HCT116 (cell line): ENCODE measurements at regions not wholly inside any gene's neighbourhood (a gene's known extent, or its start where the extent isn't known, plus 50 kb on each side); places are given as distances from the start of the nearest gene placed in this dataset.

ENCODE experiments used
- ATAC-seq: fragments of 200-7000 bp; cut with Tn5 transposase; 2 replicates; pipeline ENCODE4 v1.9.1; 2020; ENCODE audit warnings: mild to moderate bottlenecking, moderate library complexity
- BruUV-seq: library from RNA; stranded (reverse); fragments of 400-500 nt; replicated peaks from 2 replicates; lab custom pipeline; 2021; lab: Mats Ljungman, UMichigan
- CTCF ChIA-PET: fragments of 300-600 bp; sonication (Branson Sonifier 250); formaldehyde crosslinking; loops from one replicate; lab custom pipeline; 2021; ENCODE audit warnings: antibody characterized with exemption; lab: Charles Lee
- POLR2A ChIA-PET: fragments of 300-600, 350-600 bp; sonication (Branson Sonifier 250); formaldehyde crosslinking; loops from one replicate; lab custom pipeline; 2021; ENCODE audit warnings: antibody characterized with exemption; lab: Charles Lee
- RAD21 ChIA-PET, 2 experiments: fragments of 300-600 bp; sonication (Branson Sonifier 250); formaldehyde crosslinking; loops; one replicate each; lab custom pipeline; 2023; ENCODE audit warnings: low total read pairs in 2 of 2; ENCODE audit not compliant: uncharacterized antibody in 2 of 2, unreplicated experiment in 2 of 2, low non-redundant PET in 1 of 2; lab: Charles Lee
- DNase-seq: peaks from one replicate; pipeline ENCODE4 v3.0.0-alpha.2; 2010; ENCODE audit warnings: low read depth, low spot score
- H2AFZ ChIP-seq: fragments of 200-600 bp; shearing (Covaris generic), sonication (generic); 2 replicates; pipeline ENCODE4 v1.6.1; 2017; ENCODE audit warnings: low read depth, mixed run types, mixed read lengths, antibody characterized with exemption, low read length; ENCODE audit not compliant: poor library complexity, severe bottlenecking
- H3K27ac ChIP-seq: 2 replicates; pipeline ENCODE4 v1.5.1; 2012; ENCODE audit warnings: low read depth, low read length
- H3K27me3 ChIP-seq: fragments of 200-600 bp; sonication (generic); 2 replicates; pipeline ENCODE4 v1.6.1; 2016; ENCODE audit warnings: mixed run types, low read length, mixed read lengths; ENCODE audit not compliant: insufficient read depth
- H3K36me3 ChIP-seq, 2 experiments: fragments of 200-500 bp in 1 of 2; fragments of 200-600 bp in 1 of 2; sonication (Bioruptor generic) in 1 of 2; sonication (generic) in 1 of 2; 2 replicates each; pipeline versions ENCODE4 v1.5.1 to v1.6.1; 2014 to 2016; ENCODE audit warnings: low read length in 2 of 2, inconsistent platforms in 1 of 2, mixed read lengths in 1 of 2, mixed run types in 1 of 2; ENCODE audit not compliant: insufficient read depth in 2 of 2, control insufficient read depth in 1 of 2
- H3K4me1 ChIP-seq, 2 experiments: fragments of 200-600 bp in 1 of 2; sonication (generic) in 1 of 2; 2 replicates each; pipeline versions ENCODE4 v1.5.1 to v1.6.1; 2012 to 2017; ENCODE audit warnings: low read length in 2 of 2, inconsistent platforms in 1 of 2, mild to moderate bottlenecking in 1 of 2, mixed read lengths in 1 of 2, mixed run types in 1 of 2, moderate library complexity in 1 of 2; ENCODE audit not compliant: insufficient read depth in 2 of 2, control insufficient read depth in 1 of 2
- H3K4me2 ChIP-seq: fragments of 200-600 bp; sonication (generic); 2 replicates; pipeline ENCODE4 v1.6.1; 2017; ENCODE audit warnings: mixed run types, low read length, mixed read lengths
- H3K4me3 ChIP-seq, 2 experiments: fragments of 200-600 bp in 1 of 2; sonication (generic) in 1 of 2; replicated peaks in 1 of 2; 2 replicates each; pipeline ENCODE4 v1.5.1; 2011 to 2016; ENCODE audit warnings: low read length in 2 of 2, control low read depth in 1 of 2, low read depth in 1 of 2, mild to moderate bottlenecking in 1 of 2, mixed read lengths in 1 of 2, mixed run types in 1 of 2
- H3K79me2 ChIP-seq: fragments of 200-600 bp; sonication (generic); 2 replicates; pipeline ENCODE4 v1.6.1; 2017; ENCODE audit warnings: mild to moderate bottlenecking, mixed run types, low read length, moderate library complexity, mixed read lengths; ENCODE audit not compliant: insufficient read depth
- H3K9ac ChIP-seq: fragments of 200-600 bp; sonication (generic); 2 replicates; pipeline ENCODE4 v1.6.1; 2016; ENCODE audit warnings: low read length, mixed read lengths
- H3K9me2 ChIP-seq: fragments of 200-600 bp; sonication (generic), shearing (Covaris generic); 2 replicates; pipeline ENCODE4 v1.6.1; 2017; ENCODE audit warnings: mixed run types, mild to moderate bottlenecking, moderate library complexity; ENCODE audit not compliant: insufficient read depth
- H3K9me3 ChIP-seq, 2 experiments: fragments of 200-500 bp in 1 of 2; fragments of 200-600 bp in 1 of 2; sonication (Bioruptor generic) in 1 of 2; sonication (generic) in 1 of 2; 2 replicates each; pipeline ENCODE4 v1.6.1; 2014 to 2017; ENCODE audit warnings: low read length in 2 of 2, mixed read lengths in 2 of 2, inconsistent platforms in 1 of 2, low read depth in 1 of 2, mild to moderate bottlenecking in 1 of 2, mixed run types in 1 of 2, moderate library complexity in 1 of 2; ENCODE audit not compliant: control insufficient read depth in 1 of 2, insufficient read depth in 1 of 2
- H4K20me1 ChIP-seq: fragments of 200-600 bp; sonication (generic), shearing (Covaris generic); 2 replicates; pipeline ENCODE4 v1.6.1; 2017; ENCODE audit warnings: mixed run types, mild to moderate bottlenecking, moderate library complexity; ENCODE audit not compliant: insufficient read depth
- CBX3 ChIP-seq: IDR thresholded peaks from 2 replicates; pipeline ENCODE4 v1.6.1; 2012; ENCODE audit warnings: low read depth
- EGR1 ChIP-seq: IDR thresholded peaks from 2 replicates; pipeline ENCODE4 v1.6.1; 2012; ENCODE audit warnings: low read depth
- EZH2 ChIP-seq: fragments of 200-600 bp; sonication (generic); IDR thresholded peaks from 2 replicates; pipeline ENCODE4 v1.6.1; 2017; ENCODE audit warnings: antibody characterized with exemption, mixed run types
- FOSL1 ChIP-seq: IDR thresholded peaks from 2 replicates; pipeline ENCODE4 v1.6.1; 2012; ENCODE audit warnings: low read depth
- JUND ChIP-seq: IDR thresholded peaks from 2 replicates; pipeline ENCODE4 v1.6.1; 2012
- MAX ChIP-seq: IDR thresholded peaks from 2 replicates; pipeline ENCODE4 v1.6.1; 2012
- POLR2A ChIP-seq: IDR thresholded peaks from 2 replicates; pipeline ENCODE4 v1.7.0; 2011; ENCODE audit warnings: borderline replicate concordance; ENCODE audit not compliant: insufficient read depth, insufficient read length; ENCODE audit errors: extremely low read depth
- RAD21 ChIP-seq: IDR thresholded peaks from 2 replicates; pipeline ENCODE4 v1.6.1; 2012; ENCODE audit warnings: low read depth, mild to moderate bottlenecking
- REST ChIP-seq: IDR thresholded peaks from 2 replicates; pipeline ENCODE4 v1.6.1; 2012; ENCODE audit warnings: low read depth
- ZBTB33 ChIP-seq: IDR thresholded peaks from 2 replicates; pipeline ENCODE4 v1.6.1; 2011; ENCODE audit warnings: mild to moderate bottlenecking, low read length, moderate library complexity; ENCODE audit not compliant: insufficient replicate concordance; ENCODE audit errors: extremely low read depth
- ZFX ChIP-seq: fragments of 450-650 bp; IDR thresholded peaks from 2 replicates; pipeline ENCODE4 v1.6.1; 2017
- intact Hi-C: fragments of 100-400 bp; cut with micrococcal nuclease; formaldehyde crosslinking; loops from 2 replicates; pipeline ENCODE4 v1.10.0; 2022

- H3K27ac ChIP-seq: no peak overlapping the region
- no peaks in the 10 kb centered on the region for H3K36me3 ChIP-seq
- no TSS peak for BruUV-seq
- DNase-seq (no peak), ATAC-seq (no peak)
- ChIA-PET RAD21 (no interaction called here), CTCF (interaction anchor here (0.9 kb wide), 1 partner anchor 12 kb away, joined by 3 read pairs; no protein-coding TSS in a partner anchor)
- no peak overlapping the region for H3K9ac ChIP-seq
- no peaks in the 10 kb centered on the region for H3K9me3 ChIP-seq
- H3K4me2 ChIP-seq: no peak overlapping the region
- H3K4me1 ChIP-seq: no peaks in the 10 kb centered on the region; a peak in 1 of 4 replicates
- intact Hi-C loops: no loop called here
- no peaks in the 10 kb centered on the region for H3K9me2 ChIP-seq
- no peaks in the 10 kb centered on the region for H4K20me1 ChIP-seq
- no peak overlapping the region for H2AFZ ChIP-seq
- no peak for TF ChIP-seq JUND
- TF ChIP-seq ZBTB33: no peak
- TF ChIP-seq FOSL1: no peak
- no peak for TF ChIP-seq MAX
- TF ChIP-seq POLR2A: no peak
- TF ChIP-seq CBX3: no peak
- no peak for TF ChIP-seq EGR1
- TF ChIP-seq ZFX: no peak
- TF ChIP-seq REST: no peak
- TF ChIP-seq EZH2: no peak
- no peak for TF ChIP-seq RAD21
- TF ChIP-seq, all 23 proteins: peak for 0
- no peak overlapping the region for H3K4me3 ChIP-seq
- H3K27me3 ChIP-seq: no peaks in the 10 kb centered on the region
- no peaks in the 10 kb centered on the region for H3K79me2 ChIP-seq
- POLR2A ChIA-PET: no interaction called here
Observed at GRCh38 chr4:144574509-144574908, 71.4 kb upstream of the HHIP start.
